Fibroblast of mammary gland (primary cell): ENCODE measurements at regions not wholly inside any gene's neighbourhood (a gene's known extent, or its start where the extent isn't known, plus 50 kb on each side); places are given as distances from the start of the nearest gene placed in this dataset.

Experiments
- DNase-seq: peaks from one replicate; pipeline ENCODE4 v3.0.0-alpha.2; 2010; ENCODE audit warnings: low read depth
- H3K4me3 ChIP-seq: 2 replicates; pipeline ENCODE4 v1.5.1; 2011; ENCODE audit warnings: low read depth, mild to moderate bottlenecking, low read length, moderate library complexity; ENCODE audit not compliant: control insufficient read depth
- TF ChIP-seq, protein P1 (sequence below): conservative IDR thresholded peaks from 2 replicates; pipeline ENCODE4 v1.5.1; 2011; ENCODE audit warnings: low read depth, low read length, inconsistent platforms; ENCODE audit not compliant: control insufficient read depth, insufficient read depth

DNA sequence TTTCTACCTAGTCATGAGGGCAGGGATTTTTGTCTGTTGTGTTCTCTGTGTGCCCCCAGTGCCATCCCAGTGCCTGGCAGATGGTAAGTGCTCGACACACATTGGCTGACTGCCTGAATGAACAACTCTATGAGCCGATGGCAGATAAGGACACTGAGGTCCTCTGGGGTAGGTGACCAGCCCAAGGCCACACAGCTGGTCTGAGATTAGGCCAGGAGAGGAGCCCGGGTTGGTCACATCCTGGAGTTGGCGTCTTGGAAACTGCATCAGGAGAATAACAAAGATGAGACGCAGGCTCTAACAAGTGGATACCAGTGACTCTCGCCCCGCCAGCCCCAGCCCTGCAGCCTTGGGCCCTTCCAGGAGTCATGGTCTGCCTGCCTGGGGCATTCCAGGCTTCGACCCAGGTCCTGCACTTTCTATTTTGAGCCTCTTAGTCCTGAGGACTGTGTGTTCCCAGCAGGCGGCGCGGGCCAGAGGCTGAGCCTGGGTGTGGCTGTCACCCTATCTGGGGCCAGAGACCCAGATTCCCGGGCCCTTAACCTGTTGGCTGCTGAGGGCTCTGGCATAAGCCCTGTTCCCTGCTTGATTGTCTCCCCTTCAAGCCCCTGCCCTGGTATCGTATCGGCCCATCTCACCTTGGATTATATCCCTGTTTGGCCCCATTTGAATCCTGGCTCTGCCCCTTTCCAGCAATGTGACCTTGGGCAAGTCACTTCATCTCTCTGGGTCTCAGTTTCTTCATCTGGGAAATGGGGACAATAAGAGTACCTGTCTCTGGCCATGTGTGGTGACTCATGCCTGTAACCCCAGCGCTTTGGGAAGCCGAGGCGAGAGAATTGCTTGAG is 88.3 kb downstream of the CEBPB start:
- TF ChIP-seq, protein P1, sequence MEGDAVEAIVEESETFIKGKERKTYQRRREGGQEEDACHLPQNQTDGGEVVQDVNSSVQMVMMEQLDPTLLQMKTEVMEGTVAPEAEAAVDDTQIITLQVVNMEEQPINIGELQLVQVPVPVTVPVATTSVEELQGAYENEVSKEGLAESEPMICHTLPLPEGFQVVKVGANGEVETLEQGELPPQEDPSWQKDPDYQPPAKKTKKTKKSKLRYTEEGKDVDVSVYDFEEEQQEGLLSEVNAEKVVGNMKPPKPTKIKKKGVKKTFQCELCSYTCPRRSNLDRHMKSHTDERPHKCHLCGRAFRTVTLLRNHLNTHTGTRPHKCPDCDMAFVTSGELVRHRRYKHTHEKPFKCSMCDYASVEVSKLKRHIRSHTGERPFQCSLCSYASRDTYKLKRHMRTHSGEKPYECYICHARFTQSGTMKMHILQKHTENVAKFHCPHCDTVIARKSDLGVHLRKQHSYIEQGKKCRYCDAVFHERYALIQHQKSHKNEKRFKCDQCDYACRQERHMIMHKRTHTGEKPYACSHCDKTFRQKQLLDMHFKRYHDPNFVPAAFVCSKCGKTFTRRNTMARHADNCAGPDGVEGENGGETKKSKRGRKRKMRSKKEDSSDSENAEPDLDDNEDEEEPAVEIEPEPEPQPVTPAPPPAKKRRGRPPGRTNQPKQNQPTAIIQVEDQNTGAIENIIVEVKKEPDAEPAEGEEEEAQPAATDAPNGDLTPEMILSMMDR, result peak; percentile 39
- H3K4me3 ChIP-seq, result no peak overlapping the region

DNA sequence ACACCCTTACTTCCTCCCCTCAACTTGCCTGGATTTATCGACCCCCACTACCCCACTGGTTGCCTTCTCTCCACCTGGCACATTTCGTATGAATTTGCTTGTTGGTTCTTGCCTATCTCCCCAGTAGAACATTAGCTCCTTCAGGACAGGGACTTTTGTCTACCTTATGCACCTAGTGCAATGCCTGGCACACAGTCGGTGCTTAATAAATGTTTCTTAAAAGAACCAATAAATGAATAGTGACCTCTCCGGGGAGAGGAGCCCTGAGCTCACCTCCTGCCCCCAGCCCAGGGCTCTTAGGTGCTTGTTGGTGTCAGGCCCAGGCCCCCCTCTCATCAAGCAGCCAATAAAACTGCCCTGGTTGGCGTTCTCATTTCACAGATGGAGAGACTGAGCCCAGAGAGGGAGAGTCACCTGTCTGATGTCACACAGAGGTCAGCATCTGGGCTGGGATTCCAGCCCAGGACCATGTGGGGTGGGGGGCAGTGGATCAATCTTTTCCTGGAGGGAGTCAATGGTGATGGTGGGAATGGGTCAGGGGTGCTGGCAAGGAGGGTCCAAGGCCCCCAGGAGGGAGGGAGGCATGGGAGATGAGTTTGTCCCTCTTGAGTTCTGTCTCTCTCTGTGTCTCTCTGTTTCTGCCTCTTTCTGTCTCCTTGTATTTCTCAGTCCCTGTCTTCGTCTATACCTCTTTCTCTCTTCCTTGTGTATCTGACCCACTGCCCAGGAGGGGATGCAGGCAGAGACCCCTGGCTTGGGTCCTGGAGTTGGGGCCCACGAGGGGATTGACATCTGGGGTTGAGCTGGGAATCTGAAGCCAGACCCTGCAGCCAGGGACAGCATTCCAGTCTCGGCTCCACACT is 89.6 kb downstream of the CEBPB start:
- no peak overlapping the region for H3K4me3 ChIP-seq
- DNase-seq, result no peak
- TF ChIP-seq, protein P1, result no peak

More for the DNA sequence above, 88.3 kb downstream of the CEBPB start:
- peak; percentile 55 for DNase-seq

DNA sequence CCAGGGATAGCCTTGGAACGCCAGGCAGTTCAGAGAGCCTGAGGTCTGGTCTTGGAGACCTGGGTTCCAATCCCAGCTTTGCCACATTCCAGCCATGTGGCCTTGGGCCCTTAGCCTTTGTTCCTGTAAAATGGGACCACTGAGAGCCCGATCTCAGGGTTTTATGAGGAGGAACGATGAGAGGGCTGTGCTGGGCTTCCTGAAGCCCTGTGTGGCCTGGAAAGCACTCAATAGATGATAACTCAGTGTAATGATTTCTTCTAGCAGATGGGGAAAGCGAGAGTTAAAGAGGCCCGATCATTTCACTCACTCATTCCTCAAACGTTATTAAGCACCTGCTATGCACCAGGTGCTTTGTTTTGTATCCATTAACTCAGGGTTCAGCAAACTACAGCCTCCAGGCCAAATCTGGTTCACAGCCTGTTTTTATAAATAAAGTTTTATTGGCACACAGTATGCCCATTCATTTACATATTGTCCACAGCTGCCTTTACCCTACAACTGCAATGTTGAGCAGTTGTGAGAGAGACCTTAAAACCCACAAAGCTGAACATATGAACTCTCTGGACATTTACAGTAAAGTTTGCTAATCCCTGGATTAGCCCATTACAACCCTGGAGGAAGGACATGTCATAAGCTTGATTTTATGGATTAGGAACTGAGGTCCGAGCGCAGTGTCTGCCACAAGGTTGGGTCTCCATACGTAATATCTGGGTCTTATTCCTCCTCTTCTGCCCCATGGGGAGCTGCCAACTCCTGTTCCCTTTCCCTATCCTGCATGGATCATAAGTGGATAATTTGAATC is 90.4 kb downstream of the CEBPB start:
- TF ChIP-seq, protein P1, result no peak
- no peak overlapping the region for H3K4me3 ChIP-seq
- no peak for DNase-seq

DNA sequence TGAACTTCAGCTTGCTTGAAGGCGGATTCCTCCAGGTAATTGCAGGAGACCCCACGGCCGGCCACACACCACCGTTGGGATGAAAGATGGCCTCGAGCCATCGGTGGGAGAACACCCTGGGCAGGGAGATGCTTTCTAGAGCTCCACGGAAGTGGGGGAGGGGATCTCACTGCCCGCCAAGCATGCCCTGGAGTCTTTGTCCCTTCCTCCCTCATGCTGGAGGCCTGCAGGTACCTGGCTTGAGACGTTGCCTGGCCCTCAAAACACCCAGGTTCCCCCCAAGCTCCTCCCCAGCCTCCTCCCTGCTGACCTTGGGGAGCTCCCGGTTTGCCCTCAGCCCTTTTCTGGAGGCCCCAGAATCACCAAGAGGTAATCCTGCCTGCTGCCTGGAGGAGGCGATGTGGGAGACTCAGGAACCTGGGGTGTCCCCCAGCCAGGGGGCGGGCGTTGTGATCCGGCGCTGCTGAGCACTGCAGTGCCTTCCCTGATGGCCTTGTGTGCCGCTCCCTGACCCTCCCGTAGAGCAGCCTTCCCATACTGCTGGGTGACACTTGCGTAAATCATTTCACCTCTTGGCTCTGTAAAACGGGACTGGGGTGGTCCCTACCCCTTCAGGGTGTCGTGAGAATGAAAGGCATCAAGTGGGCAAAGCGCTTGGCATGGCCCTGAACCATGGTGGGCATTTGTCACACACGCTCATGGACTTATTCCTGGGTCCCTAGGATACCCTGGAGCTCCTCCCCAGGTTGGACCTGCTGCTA is 91.4 kb downstream of the CEBPB start:
- no peak overlapping the region for H3K4me3 ChIP-seq
- no peak for DNase-seq
- TF ChIP-seq, protein P1, result no peak

DNA sequence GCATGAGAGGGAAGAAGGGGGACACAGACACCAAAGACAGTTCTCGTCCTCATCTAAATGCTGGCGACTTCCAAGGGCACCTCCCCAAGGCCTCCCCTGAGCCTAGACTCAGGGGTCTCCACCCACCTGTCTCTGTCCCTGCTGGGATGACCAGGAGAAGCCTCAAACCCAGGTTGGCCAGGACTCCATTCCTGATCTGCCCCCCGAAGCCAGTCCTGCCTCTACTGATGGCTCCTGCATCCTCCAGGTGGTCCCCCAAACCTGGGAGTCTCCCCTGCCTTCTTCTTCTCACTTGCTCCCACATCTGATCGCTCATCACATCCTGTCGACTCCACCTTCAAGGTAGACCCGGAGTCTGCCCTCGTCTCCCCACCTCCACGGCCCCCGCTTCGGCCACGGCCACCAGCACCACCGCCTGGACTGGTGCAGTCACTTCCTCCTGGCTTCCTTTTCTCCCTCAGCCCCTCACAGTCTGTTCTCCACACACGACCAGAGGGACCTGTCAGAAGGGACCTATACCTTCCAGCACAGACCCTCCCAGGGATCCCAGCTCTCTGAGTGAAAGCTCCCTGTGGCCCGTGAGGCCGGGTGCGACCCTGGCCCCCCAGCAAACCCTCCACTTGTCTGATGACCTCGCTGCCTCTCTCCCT is 92.1 kb downstream of the CEBPB start:
- TF ChIP-seq, protein P1, result no peak
- DNase-seq, result no peak
- no peak overlapping the region for H3K4me3 ChIP-seq

DNA sequence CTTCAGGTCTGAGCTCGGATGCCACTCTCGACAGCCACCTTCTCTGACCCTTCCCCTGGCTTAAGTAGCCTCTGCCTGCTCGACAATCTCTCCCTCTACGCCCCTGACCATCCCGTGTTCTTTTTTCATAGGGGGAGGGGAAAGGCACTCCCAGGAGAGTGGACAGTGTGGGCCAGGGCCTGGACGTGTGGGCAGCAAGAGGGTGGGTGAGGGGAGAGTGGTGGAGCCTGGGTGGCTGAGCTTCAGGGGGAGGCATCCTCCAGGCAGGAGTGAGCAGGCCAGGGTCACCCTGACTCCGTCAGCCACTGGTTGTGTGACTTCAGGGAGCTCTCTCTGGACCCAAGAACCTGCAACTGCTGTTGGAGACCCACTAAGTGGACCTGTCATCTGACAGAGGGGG is 92.7 kb downstream of the CEBPB start:
- TF ChIP-seq, protein P1, result no peak
- H3K4me3 ChIP-seq, result no peak overlapping the region
- no peak for DNase-seq
